HEK293 (cell line): ENCODE measurements at regions not wholly inside any gene's neighbourhood (a gene's known extent, or its start where the extent isn't known, plus 50 kb on each side); places are given as distances from the start of the nearest gene placed in this dataset.

Source experiments
- MYNN ChIP-seq: fragments of 450-650 bp; formaldehyde crosslinking; IDR thresholded peaks from 2 replicates; pipeline ENCODE4 v1.5.1; 2016; ENCODE audit warnings: missing biosample characterization, missing genetic modification characterization, borderline replicate concordance
- YY2 ChIP-seq: fragments of 450-650 bp; formaldehyde crosslinking; IDR thresholded peaks from 2 replicates; pipeline ENCODE4 v1.5.1; 2016; ENCODE audit warnings: missing biosample characterization, missing genetic modification characterization
- ZBTB8A ChIP-seq: fragments of 450-650 bp; formaldehyde crosslinking; IDR thresholded peaks from 2 replicates; pipeline ENCODE4 v1.5.1; 2016; ENCODE audit warnings: missing biosample characterization, missing genetic modification characterization
- ZNF24 ChIP-seq: fragments of 450-650 bp; formaldehyde crosslinking; IDR thresholded peaks from 2 replicates; pipeline ENCODE4 v1.5.1; 2016; ENCODE audit warnings: missing biosample characterization, missing genetic modification characterization
- ZNF558 ChIP-seq: fragments of 450-650 bp; formaldehyde crosslinking; IDR thresholded peaks from 2 replicates; pipeline ENCODE4 v1.5.1; 2016; ENCODE audit warnings: missing biosample characterization, missing genetic modification characterization
- ZNF560 ChIP-seq: fragments of 450-650 bp; formaldehyde crosslinking; IDR thresholded peaks from 2 replicates; pipeline ENCODE4 v1.5.1; 2017; ENCODE audit warnings: missing biosample characterization, missing genetic modification characterization, borderline replicate concordance
- ZNF776 ChIP-seq: fragments of 450-650 bp; formaldehyde crosslinking; IDR thresholded peaks from 2 replicates; pipeline ENCODE4 v1.5.0; 2017; ENCODE audit warnings: missing biosample characterization, missing genetic modification characterization, borderline replicate concordance
- ZNF830 ChIP-seq: fragments of 450-650 bp; IDR thresholded peaks from 2 replicates; pipeline ENCODE4 v1.5.0; 2018; ENCODE audit warnings: missing biosample characterization, missing genetic modification characterization, low read depth, mild to moderate bottlenecking, moderate library complexity
- TF ChIP-seq, protein P1 (sequence below): fragments of 450-650 bp; formaldehyde crosslinking; IDR thresholded peaks from 2 replicates; pipeline ENCODE4 v1.5.1; 2016; ENCODE audit warnings: missing biosample characterization, missing genetic modification characterization
- TF ChIP-seq, protein P2 (sequence below): fragments of 450-650 bp; formaldehyde crosslinking; IDR thresholded peaks from 2 replicates; pipeline ENCODE4 v1.5.1; 2016; ENCODE audit warnings: missing biosample characterization, missing genetic modification characterization
- TF ChIP-seq, protein P3 (sequence below): fragments of 450-650 bp; IDR thresholded peaks from 2 replicates; pipeline ENCODE4 v1.5.1; 2018; ENCODE audit warnings: missing biosample characterization, missing genetic modification characterization
- TF ChIP-seq, protein P4 (sequence below): IDR thresholded peaks from 2 replicates; pipeline ENCODE4 v1.6.1; 2011; ENCODE audit warnings: mild to moderate bottlenecking, low read depth, low read length, borderline replicate concordance

DNA sequence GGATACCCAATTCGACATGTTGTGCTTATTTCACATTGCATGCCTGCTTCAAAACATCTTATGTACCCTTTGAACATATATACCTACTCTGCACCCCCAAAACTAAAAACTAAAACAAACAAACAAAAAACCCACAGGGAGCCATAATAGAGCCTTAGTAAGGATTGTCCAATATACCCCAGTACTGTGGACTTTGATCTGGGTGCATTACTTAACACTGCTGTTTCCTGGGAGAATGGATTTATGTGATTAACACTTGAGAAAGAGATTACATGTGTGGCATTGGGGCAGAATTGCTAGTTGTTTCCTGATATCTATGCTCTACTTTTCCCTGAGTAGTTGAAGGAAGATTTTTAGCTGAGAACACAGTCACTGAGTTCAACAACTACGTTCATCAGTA, 583.4 kb upstream of the ROBO1 start:
- TF ChIP-seq MYNN, result no peak
- no peak for TF ChIP-seq ZBTB8A (tag by site-specific recombination)
- no peak for TF ChIP-seq YY2
- TF ChIP-seq ZNF558 (tag by site-specific recombination), result no peak
- TF ChIP-seq, protein P1, sequence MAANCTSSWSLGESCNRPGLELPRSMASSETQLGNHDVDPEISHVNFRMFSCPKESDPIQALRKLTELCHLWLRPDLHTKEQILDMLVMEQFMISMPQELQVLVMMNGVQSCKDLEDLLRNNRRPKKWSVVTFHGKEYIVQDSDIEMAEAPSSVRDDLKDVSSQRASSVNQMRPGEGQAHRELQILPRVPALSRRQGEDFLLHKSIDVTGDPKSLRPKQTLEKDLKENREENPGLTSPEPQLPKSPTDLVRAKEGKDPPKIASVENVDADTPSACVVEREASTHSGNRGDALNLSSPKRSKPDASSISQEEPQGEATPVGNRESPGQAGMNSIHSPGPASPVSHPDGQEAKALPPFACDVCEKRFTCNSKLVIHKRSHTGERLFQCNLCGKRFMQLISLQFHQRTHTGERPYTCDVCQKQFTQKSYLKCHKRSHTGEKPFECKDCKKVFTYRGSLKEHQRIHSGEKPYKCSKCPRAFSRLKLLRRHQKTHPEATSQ (tag by site-specific recombination), result no peak
- TF ChIP-seq ZNF830 (tag by site-specific recombination), result no peak
- TF ChIP-seq, protein P2, sequence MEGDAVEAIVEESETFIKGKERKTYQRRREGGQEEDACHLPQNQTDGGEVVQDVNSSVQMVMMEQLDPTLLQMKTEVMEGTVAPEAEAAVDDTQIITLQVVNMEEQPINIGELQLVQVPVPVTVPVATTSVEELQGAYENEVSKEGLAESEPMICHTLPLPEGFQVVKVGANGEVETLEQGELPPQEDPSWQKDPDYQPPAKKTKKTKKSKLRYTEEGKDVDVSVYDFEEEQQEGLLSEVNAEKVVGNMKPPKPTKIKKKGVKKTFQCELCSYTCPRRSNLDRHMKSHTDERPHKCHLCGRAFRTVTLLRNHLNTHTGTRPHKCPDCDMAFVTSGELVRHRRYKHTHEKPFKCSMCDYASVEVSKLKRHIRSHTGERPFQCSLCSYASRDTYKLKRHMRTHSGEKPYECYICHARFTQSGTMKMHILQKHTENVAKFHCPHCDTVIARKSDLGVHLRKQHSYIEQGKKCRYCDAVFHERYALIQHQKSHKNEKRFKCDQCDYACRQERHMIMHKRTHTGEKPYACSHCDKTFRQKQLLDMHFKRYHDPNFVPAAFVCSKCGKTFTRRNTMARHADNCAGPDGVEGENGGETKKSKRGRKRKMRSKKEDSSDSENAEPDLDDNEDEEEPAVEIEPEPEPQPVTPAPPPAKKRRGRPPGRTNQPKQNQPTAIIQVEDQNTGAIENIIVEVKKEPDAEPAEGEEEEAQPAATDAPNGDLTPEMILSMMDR (tag by site-specific recombination), result no peak
- TF ChIP-seq ZNF776, result no peak
- no peak for TF ChIP-seq ZNF560
- no peak for TF ChIP-seq ZNF24 (tag by site-specific recombination)
- TF ChIP-seq, protein P3, sequence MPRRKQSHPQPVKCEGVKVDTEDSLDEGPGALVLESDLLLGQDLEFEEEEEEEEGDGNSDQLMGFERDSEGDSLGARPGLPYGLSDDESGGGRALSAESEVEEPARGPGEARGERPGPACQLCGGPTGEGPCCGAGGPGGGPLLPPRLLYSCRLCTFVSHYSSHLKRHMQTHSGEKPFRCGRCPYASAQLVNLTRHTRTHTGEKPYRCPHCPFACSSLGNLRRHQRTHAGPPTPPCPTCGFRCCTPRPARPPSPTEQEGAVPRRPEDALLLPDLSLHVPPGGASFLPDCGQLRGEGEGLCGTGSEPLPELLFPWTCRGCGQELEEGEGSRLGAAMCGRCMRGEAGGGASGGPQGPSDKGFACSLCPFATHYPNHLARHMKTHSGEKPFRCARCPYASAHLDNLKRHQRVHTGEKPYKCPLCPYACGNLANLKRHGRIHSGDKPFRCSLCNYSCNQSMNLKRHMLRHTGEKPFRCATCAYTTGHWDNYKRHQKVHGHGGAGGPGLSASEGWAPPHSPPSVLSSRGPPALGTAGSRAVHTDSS, result no peak
- TF ChIP-seq, protein P4, sequence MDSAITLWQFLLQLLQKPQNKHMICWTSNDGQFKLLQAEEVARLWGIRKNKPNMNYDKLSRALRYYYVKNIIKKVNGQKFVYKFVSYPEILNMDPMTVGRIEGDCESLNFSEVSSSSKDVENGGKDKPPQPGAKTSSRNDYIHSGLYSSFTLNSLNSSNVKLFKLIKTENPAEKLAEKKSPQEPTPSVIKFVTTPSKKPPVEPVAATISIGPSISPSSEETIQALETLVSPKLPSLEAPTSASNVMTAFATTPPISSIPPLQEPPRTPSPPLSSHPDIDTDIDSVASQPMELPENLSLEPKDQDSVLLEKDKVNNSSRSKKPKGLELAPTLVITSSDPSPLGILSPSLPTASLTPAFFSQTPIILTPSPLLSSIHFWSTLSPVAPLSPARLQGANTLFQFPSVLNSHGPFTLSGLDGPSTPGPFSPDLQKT, result no peak
